ENCODE measurements at regions not wholly inside any gene's neighbourhood (a gene's known extent, or its start where the extent isn't known, plus 50 kb on each side); places are given as distances from the start of the nearest gene placed in this dataset.

DNA sequence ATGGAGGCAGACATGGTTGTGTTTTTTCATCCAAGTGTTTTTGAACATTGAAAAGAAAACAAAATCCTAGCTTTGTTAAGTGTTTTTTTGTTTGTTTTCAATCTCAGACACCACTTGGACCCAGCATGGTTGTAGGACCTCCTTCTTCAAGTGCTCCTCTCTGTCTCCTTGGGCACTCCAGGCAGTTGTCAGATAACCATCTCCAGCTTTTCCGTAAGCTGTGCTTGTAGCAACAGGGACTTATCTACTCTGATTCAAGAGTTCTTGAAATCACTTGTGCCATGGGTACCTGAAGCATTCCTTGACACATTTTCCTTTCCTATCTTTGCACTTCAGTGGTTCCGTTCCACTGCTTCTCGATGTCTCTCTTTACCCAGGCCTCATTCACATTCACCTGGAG, 334.9 kb upstream of the DDX53 start:
- Histone ChIP-seq H3K4me3 (no peak overlapping the region), H3K36me3 (ENCODE audit: control insufficient read depth in 2 of 2, insufficient read depth in 2 of 2, low read length in 1 of 2) (no peaks in the 10 kb centered on the region), H3K27ac (ENCODE audit: control insufficient read depth, insufficient read depth) (no peak overlapping the region), H3K9ac (ENCODE audit: control insufficient read depth, insufficient read depth, low read length) (no peak overlapping the region), H3K4me2 (ENCODE audit: control insufficient read depth, insufficient read depth) (no peak overlapping the region), H4K20me1 (ENCODE audit: control insufficient read depth, insufficient read depth) (no peaks in the 10 kb centered on the region), H2AFZ (ENCODE audit: control insufficient read depth, low read depth, low read length) (no peak overlapping the region), H3K27me3 (replicated peaks in 1 of 2; ENCODE audit: control insufficient read depth in 2 of 2, insufficient read depth in 2 of 2, low read length in 1 of 2) (no peaks in the 10 kb centered on the region), H3K4me1 (ENCODE audit: control insufficient read depth, insufficient read depth, low read length) (no peaks in the 10 kb centered on the region), H3K9me3 (replicated peaks; ENCODE audit: control insufficient read depth, insufficient read depth, low read length) (no peaks in the 10 kb centered on the region), H3K79me2 (ENCODE audit: control insufficient read depth, insufficient read depth, low read length) (no peaks in the 10 kb centered on the region)
- no peak for ATAC-seq
- FAIRE-seq: no peak
- ChIA-PET POLR2A (no interaction called here), SMC1A (ENCODE audit: uncharacterized antibody, unreplicated experiment) (no interaction called here), RAD21 (ENCODE audit: unreplicated experiment) (no interaction called here), CTCF (no interaction called here)
- whole genome bisulfite sequencing (ENCODE audit: insufficient coverage, insufficient replicate concordance, low lambda C conversion rate, missing lambda C conversion rate): 42% methylated on average over 3 of the region's 3 CpGs
- in situ Hi-C loops (cut with MboI): no loop called here
- intact Hi-C loops (cut with micrococcal nuclease; ENCODE audit: unreplicated experiment): no loop called here
- no peak for DNase-seq (ENCODE audit: low read depth, low spot score)
- TF ChIP-seq RB1 (IDR thresholded peaks at IDR 0.05; ENCODE audit: borderline replicate concordance): no peak
- TF ChIP-seq ZNF207 (IDR thresholded peaks at IDR 0.05; ENCODE audit: borderline replicate concordance): no peak
- TF ChIP-seq ZNF622 (IDR thresholded peaks at IDR 0.05): no peak
- TF ChIP-seq SMAD5 (IDR thresholded peaks at IDR 0.05; ENCODE audit: low read depth): no peak
- no TSS peak for BruUV-seq (replicated peaks)

DNA sequence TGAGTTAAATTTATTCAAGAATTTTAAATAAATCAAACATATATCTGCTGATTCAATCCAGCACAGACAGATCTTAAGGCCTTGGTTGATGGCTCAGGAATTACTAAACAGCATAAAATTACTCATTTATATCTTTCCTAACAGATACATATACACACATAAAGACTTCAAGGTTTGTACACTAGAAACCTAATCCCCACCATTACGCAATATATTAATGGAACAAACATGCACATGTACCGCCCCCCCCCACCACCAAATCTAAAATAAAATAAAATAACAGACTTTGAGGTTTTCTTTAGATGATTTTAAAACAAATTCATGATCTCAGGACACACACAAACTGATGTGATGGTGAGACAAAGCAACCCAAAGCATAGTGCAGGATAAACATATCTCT, 333.9 kb upstream of the DDX53 start:
- RAD21 ChIA-PET (ENCODE audit: unreplicated experiment): no interaction called here
- no peak overlapping the region for H3K27ac ChIP-seq (ENCODE audit: control insufficient read depth, insufficient read depth)
- TF ChIP-seq NR2C1 (IDR thresholded peaks at IDR 0.05) (no peak), KAT2A (conservative IDR thresholded peaks at IDR 0.05; ENCODE audit: control insufficient read depth, low read depth, low read length) (no peak), SUZ12 (IDR thresholded peaks at IDR 0.05; ENCODE audit: unreplicated experiment) (no peak), YBX1 (IDR thresholded peaks at IDR 0.05) (no peak), RCOR1 (conservative IDR thresholded peaks at IDR 0.05; ENCODE audit: low read depth, low read length) (no peak)
- TF ChIP-seq, protein P1, sequence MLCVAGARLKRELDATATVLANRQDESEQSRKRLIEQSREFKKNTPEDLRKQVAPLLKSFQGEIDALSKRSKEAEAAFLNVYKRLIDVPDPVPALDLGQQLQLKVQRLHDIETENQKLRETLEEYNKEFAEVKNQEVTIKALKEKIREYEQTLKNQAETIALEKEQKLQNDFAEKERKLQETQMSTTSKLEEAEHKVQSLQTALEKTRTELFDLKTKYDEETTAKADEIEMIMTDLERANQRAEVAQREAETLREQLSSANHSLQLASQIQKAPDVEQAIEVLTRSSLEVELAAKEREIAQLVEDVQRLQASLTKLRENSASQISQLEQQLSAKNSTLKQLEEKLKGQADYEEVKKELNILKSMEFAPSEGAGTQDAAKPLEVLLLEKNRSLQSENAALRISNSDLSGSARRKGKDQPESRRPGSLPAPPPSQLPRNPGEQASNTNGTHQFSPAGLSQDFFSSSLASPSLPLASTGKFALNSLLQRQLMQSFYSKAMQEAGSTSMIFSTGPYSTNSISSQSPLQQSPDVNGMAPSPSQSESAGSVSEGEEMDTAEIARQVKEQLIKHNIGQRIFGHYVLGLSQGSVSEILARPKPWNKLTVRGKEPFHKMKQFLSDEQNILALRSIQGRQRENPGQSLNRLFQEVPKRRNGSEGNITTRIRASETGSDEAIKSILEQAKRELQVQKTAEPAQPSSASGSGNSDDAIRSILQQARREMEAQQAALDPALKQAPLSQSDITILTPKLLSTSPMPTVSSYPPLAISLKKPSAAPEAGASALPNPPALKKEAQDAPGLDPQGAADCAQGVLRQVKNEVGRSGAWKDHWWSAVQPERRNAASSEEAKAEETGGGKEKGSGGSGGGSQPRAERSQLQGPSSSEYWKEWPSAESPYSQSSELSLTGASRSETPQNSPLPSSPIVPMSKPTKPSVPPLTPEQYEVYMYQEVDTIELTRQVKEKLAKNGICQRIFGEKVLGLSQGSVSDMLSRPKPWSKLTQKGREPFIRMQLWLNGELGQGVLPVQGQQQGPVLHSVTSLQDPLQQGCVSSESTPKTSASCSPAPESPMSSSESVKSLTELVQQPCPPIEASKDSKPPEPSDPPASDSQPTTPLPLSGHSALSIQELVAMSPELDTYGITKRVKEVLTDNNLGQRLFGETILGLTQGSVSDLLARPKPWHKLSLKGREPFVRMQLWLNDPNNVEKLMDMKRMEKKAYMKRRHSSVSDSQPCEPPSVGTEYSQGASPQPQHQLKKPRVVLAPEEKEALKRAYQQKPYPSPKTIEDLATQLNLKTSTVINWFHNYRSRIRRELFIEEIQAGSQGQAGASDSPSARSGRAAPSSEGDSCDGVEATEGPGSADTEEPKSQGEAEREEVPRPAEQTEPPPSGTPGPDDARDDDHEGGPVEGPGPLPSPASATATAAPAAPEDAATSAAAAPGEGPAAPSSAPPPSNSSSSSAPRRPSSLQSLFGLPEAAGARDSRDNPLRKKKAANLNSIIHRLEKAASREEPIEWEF (IDR thresholded peaks at IDR 0.05; ENCODE audit: insufficient replicate concordance, low read depth, low read length): no peak
- TF ChIP-seq, protein P2, sequence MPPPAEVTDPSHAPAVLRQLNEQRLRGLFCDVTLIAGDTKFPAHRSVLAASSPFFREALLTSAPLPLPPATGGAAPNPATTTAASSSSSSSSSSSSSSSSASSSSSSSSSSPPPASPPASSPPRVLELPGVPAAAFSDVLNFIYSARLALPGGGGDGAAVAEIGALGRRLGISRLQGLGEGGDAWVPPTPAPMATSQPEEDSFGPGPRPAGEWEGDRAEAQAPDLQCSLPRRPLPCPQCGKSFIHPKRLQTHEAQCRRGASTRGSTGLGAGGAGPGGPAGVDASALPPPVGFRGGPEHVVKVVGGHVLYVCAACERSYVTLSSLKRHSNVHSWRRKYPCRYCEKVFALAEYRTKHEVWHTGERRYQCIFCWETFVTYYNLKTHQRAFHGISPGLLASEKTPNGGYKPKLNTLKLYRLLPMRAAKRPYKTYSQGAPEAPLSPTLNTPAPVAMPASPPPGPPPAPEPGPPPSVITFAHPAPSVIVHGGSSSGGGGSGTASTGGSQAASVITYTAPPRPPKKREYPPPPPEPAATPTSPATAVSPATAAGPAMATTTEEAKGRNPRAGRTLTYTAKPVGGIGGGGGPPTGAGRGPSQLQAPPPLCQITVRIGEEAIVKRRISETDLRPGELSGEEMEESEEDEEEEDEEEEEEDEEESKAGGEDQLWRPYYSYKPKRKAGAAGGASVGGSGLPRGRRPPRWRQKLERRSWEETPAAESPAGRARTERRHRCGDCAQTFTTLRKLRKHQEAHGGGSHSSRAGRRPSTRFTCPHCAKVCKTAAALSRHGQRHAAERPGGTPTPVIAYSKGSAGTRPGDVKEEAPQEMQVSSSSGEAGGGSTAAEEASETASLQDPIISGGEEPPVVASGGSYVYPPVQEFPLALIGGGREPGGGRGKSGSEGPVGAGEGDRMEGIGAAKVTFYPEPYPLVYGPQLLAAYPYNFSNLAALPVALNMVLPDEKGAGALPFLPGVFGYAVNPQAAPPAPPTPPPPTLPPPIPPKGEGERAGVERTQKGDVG (CRISPR knock-in tag; IDR thresholded peaks at IDR 0.05): no peak
- FAIRE-seq: no peak
- H3K79me2 ChIP-seq (ENCODE audit: control insufficient read depth, insufficient read depth, low read length): no peaks in the 10 kb centered on the region
- 25% methylated on average over 2 of the region's 2 CpGs for WGBS (ENCODE audit: insufficient coverage, insufficient replicate concordance, low lambda C conversion rate, missing lambda C conversion rate)
- no peak overlapping the region for H3K4me2 ChIP-seq (ENCODE audit: control insufficient read depth, insufficient read depth)
- H4K20me1 ChIP-seq (ENCODE audit: control insufficient read depth, insufficient read depth): no peaks in the 10 kb centered on the region
- no peak overlapping the region for H3K9ac ChIP-seq (ENCODE audit: control insufficient read depth, insufficient read depth, low read length)
- H3K4me3 ChIP-seq: no peak overlapping the region
- H2AFZ ChIP-seq (ENCODE audit: control insufficient read depth, low read depth, low read length): no peak overlapping the region
- no peaks in the 10 kb centered on the region for H3K4me1 ChIP-seq (ENCODE audit: control insufficient read depth, insufficient read depth, low read length)
- H3K27me3 ChIP-seq (replicated peaks in 1 of 2; ENCODE audit: control insufficient read depth in 2 of 2, insufficient read depth in 2 of 2, low read length in 1 of 2): no peaks in the 10 kb centered on the region
- no peaks in the 10 kb centered on the region for H3K36me3 ChIP-seq (ENCODE audit: control insufficient read depth in 2 of 2, insufficient read depth in 2 of 2, low read length in 1 of 2)
- intact Hi-C loops (cut with micrococcal nuclease; ENCODE audit: unreplicated experiment): no loop called here
- in situ Hi-C loops (cut with MboI): no loop called here
- H3K9me3 ChIP-seq (replicated peaks; ENCODE audit: control insufficient read depth, insufficient read depth, low read length): no peaks in the 10 kb centered on the region; the same call in 2 of the 3 replicates
- no peak for DNase-seq (ENCODE audit: low read depth, low spot score)
- CTCF ChIA-PET: interaction anchor here (0.9 kb wide), 1 partner anchor 77 kb away, joined by 3 read pairs; no protein-coding TSS in a partner anchor
- SMC1A ChIA-PET (ENCODE audit: uncharacterized antibody, unreplicated experiment): no interaction called here
- no peak for ATAC-seq
- POLR2A ChIA-PET: no interaction called here
- BruUV-seq (replicated peaks): no TSS peak
